ENCODE measurements at regions not wholly inside any gene's neighbourhood (a gene's known extent, or its start where the extent isn't known, plus 50 kb on each side); places are given as distances from the start of the nearest gene placed in this dataset.

- H3K4me1 ChIP-seq: no peaks in the 10 kb centered on the region
- 22 to 41% (median 24%) methylated on average over 1 of the region's 1 CpG for WGBS, 5 donors
- no peak overlapping the region for H3K27ac ChIP-seq
- H3K9me3 ChIP-seq: no peaks in the 10 kb centered on the region
- intact Hi-C loops (cut with DNase I; ENCODE audit: low total_unique reads): no loop called here
- H3K36me3 ChIP-seq: no peaks in the 10 kb centered on the region
- no peak overlapping the region for H3K4me3 ChIP-seq
- DNase-seq: no peak
- no peaks in the 10 kb centered on the region for H3K27me3 ChIP-seq
- TF ChIP-seq, protein P1, sequence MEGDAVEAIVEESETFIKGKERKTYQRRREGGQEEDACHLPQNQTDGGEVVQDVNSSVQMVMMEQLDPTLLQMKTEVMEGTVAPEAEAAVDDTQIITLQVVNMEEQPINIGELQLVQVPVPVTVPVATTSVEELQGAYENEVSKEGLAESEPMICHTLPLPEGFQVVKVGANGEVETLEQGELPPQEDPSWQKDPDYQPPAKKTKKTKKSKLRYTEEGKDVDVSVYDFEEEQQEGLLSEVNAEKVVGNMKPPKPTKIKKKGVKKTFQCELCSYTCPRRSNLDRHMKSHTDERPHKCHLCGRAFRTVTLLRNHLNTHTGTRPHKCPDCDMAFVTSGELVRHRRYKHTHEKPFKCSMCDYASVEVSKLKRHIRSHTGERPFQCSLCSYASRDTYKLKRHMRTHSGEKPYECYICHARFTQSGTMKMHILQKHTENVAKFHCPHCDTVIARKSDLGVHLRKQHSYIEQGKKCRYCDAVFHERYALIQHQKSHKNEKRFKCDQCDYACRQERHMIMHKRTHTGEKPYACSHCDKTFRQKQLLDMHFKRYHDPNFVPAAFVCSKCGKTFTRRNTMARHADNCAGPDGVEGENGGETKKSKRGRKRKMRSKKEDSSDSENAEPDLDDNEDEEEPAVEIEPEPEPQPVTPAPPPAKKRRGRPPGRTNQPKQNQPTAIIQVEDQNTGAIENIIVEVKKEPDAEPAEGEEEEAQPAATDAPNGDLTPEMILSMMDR (IDR thresholded peaks at IDR 0.05): no peak
- TF ChIP-seq POLR2A (IDR thresholded peaks at IDR 0.05) (no peak), POLR2AphosphoS5 (IDR thresholded peaks at IDR 0.05) (no peak), EP300 (IDR thresholded peaks at IDR 0.05) (no peak)
These were observed 582.6 kb upstream of the ACTRT1 start for GRCh38 chrX:128634754-128635153.

DNA sequence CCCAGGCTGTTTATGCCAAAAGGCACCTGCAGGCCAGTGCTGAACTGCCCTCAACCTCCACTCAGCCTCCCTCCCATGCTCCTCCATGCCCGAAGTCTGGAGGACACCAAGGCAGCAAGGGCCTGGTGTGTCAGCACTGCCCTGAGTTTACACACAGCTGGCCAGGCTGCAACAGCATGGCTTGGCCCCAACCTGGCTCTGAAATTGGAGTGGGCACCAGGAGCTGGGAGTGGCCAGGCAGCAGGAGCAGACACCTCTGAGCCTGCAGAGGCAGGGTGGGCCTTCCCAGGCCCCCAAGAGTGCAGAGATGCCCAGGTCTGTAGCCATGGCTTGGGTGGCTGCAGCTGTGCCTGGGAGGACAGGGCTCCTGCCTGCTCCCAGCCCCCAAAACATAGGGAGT is 571.2 kb upstream of the ACTRT1 start:
- TF ChIP-seq EP300 (IDR thresholded peaks at IDR 0.05) (no peak), POLR2AphosphoS5 (IDR thresholded peaks at IDR 0.05) (no peak), POLR2A (IDR thresholded peaks at IDR 0.05) (no peak)
- TF ChIP-seq, protein P1 (IDR thresholded peaks at IDR 0.05): no peak
- 83 to 100% (median 92%) methylated on average over 1 of the region's 1 CpG; no CpG with 5 or more reads in 1 of the 5 donors for WGBS, 5 donors
- H3K9me3 ChIP-seq: no peaks in the 10 kb centered on the region
- intact Hi-C loops (cut with DNase I; ENCODE audit: low total_unique reads): no loop called here
- no peaks in the 10 kb centered on the region for H3K36me3 ChIP-seq
- no peak overlapping the region for H3K4me3 ChIP-seq
- DNase-seq: no peak
- H3K4me1 ChIP-seq: no peaks in the 10 kb centered on the region
- H3K27ac ChIP-seq: no peak overlapping the region
- H3K27me3 ChIP-seq: no peaks in the 10 kb centered on the region

DNA sequence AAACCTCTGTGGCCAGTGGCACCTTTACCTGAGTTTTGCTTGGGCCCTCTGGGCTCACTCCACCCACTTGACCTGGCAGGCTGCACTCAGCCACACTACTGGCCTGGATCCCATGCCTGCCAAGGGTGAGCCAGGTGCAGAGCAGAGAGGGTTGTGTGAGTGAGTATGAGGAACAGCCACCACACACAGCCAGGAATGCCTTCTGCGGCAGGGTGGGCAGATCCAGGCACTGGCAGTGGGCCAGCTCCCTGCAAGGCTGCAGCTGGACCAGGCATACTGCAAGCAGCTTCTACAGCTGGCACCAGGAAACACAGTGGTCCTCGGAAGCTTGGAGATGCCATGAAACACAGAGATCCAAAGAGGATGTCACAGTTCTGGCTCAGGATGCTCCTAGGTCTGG is 570.1 kb upstream of the ACTRT1 start:
- Histone ChIP-seq H3K27me3 (no peaks in the 10 kb centered on the region), H3K27ac (no peak overlapping the region), H3K4me3 (no peak overlapping the region), H3K9me3 (no peaks in the 10 kb centered on the region), H3K4me1 (no peaks in the 10 kb centered on the region), H3K36me3 (no peaks in the 10 kb centered on the region)
- DNase-seq: no peak
- 65 to 87% (median 80%) methylated on average over 2 of the region's 2 CpGs for WGBS, 5 donors
- TF ChIP-seq, protein P1 (IDR thresholded peaks at IDR 0.05): no peak
- TF ChIP-seq EP300 (IDR thresholded peaks at IDR 0.05): no peak
- TF ChIP-seq POLR2A (IDR thresholded peaks at IDR 0.05): no peak
- no peak for TF ChIP-seq POLR2AphosphoS5 (IDR thresholded peaks at IDR 0.05)
- intact Hi-C loops (cut with DNase I; ENCODE audit: low total_unique reads): no loop called here

GRCh38 chrX:128619490-128619889 is 567.3 kb upstream of the ACTRT1 start:
- H3K27me3 ChIP-seq: no peaks in the 10 kb centered on the region
- WGBS, 5 donors: 58 to 79% (median 73%) methylated on average over 3 of the region's 3 CpGs
- H3K27ac ChIP-seq: no peak overlapping the region
- H3K4me1 ChIP-seq: no peaks in the 10 kb centered on the region
- DNase-seq: no peak
- H3K36me3 ChIP-seq: no peaks in the 10 kb centered on the region
- TF ChIP-seq, protein P1 (IDR thresholded peaks at IDR 0.05): no peak
- TF ChIP-seq POLR2A (IDR thresholded peaks at IDR 0.05) (no peak), POLR2AphosphoS5 (IDR thresholded peaks at IDR 0.05) (no peak), EP300 (IDR thresholded peaks at IDR 0.05) (no peak)
- no peak overlapping the region for H3K4me3 ChIP-seq
- intact Hi-C loops (cut with DNase I; ENCODE audit: low total_unique reads): no loop called here
- H3K9me3 ChIP-seq: no peaks in the 10 kb centered on the region

All from stomach (tissue), 8 donors.